Keratinocyte (primary cell): ENCODE measurements at regions not wholly inside any gene's neighbourhood (a gene's known extent, or its start where the extent isn't known, plus 50 kb on each side); places are given as distances from the start of the nearest gene placed in this dataset.
"Not testable (repeated sequence)": the region's sequence is repeated elsewhere in the genome, so short reads cannot be mapped to it uniquely, and the experiment has no call there.

Experiments
- DNase-seq: peaks from one replicate; pipeline ENCODE4 v3.0.0-alpha.2; 2011; ENCODE audit warnings: low read depth, missing footprints, low spot score
- FAIRE-seq: peaks from 2 replicates; lab custom pipeline; 2011; peaks lifted over from hg19 to GRCh38; lab: Jason Lieb, UNC
- H2AFZ ChIP-seq: 2 replicates; pipeline ENCODE4 v1.6.0; 2012; ENCODE audit warnings: low read length, control low read depth, inconsistent platforms; ENCODE audit not compliant: control insufficient read depth
- H3K27ac ChIP-seq: 2 replicates; pipeline ENCODE4 v1.5.1; 2011; ENCODE audit warnings: low read length; ENCODE audit not compliant: control insufficient read depth, insufficient read depth
- H3K27me3 ChIP-seq: 3 replicates; pipeline ENCODE4 v1.6.0; 2011; ENCODE audit warnings: low read length; ENCODE audit not compliant: control insufficient read depth, insufficient read depth; ENCODE audit errors: extremely low read depth
- H3K36me3 ChIP-seq, 2 experiments: 2 replicates in 1 of 2; 3 replicates in 1 of 2; pipeline ENCODE4 v1.5.1; 2011; ENCODE audit warnings: low read length in 2 of 2, mild to moderate bottlenecking in 1 of 2; ENCODE audit not compliant: control insufficient read depth in 2 of 2, insufficient read depth in 2 of 2; ENCODE audit errors: extremely low read depth in 1 of 2
- H3K4me1 ChIP-seq: 3 replicates; pipeline ENCODE4 v1.5.1; 2011; ENCODE audit warnings: low read length; ENCODE audit not compliant: control insufficient read depth, insufficient read depth; ENCODE audit errors: extremely low read depth
- H3K4me2 ChIP-seq: 3 replicates; pipeline ENCODE4 v1.6.0; 2011; ENCODE audit warnings: low read depth, low read length; ENCODE audit not compliant: control insufficient read depth, insufficient read depth; ENCODE audit errors: extremely low read depth
- H3K4me3 ChIP-seq, 3 experiments: fragments of 200-600 bp in 1 of 3; sonication (generic) in 1 of 3; 2 replicates in 2 of 3; 3 replicates in 1 of 3; pipeline ENCODE4 v1.5.1; 2011 to 2016; ENCODE audit warnings: low read length in 3 of 3, mild to moderate bottlenecking in 3 of 3, control low read depth in 2 of 3, inconsistent platforms in 1 of 3, low read depth in 1 of 3, mixed read lengths in 1 of 3, mixed run types in 1 of 3, moderate library complexity in 1 of 3; ENCODE audit not compliant: control insufficient read depth in 2 of 3, insufficient read depth in 2 of 3; ENCODE audit errors: extremely low read depth in 1 of 3
- H3K79me2 ChIP-seq: 2 replicates; pipeline ENCODE4 v1.6.0; 2012; ENCODE audit warnings: low read length; ENCODE audit not compliant: control insufficient read depth, insufficient read depth
- H3K9ac ChIP-seq: 3 replicates; pipeline ENCODE4 v1.6.0; 2011; ENCODE audit warnings: low read length; ENCODE audit not compliant: control insufficient read depth, insufficient read depth; ENCODE audit errors: extremely low read depth
- H3K9me1 ChIP-seq: 3 replicates; pipeline ENCODE4 v1.6.0; 2011; ENCODE audit warnings: low read length; ENCODE audit not compliant: control insufficient read depth, insufficient read depth; ENCODE audit errors: extremely low read depth
- H3K9me3 ChIP-seq: 2 replicates; pipeline ENCODE4 v1.5.1; 2012; ENCODE audit warnings: low read depth, low read length; ENCODE audit not compliant: control insufficient read depth
- H4K20me1 ChIP-seq: 3 replicates; pipeline ENCODE4 v1.6.0; 2011; ENCODE audit warnings: low read length; ENCODE audit not compliant: control insufficient read depth, insufficient read depth; ENCODE audit errors: extremely low read depth
- CTCF ChIP-seq, 3 experiments: IDR thresholded peaks in 1 of 3; conservative IDR thresholded peaks in 1 of 3; optimal IDR thresholded peaks in 1 of 3; 2 replicates in 2 of 3; 3 replicates in 1 of 3; pipeline versions ENCODE3 to v1.5.1; 2011; ENCODE audit warnings: low read length in 3 of 3, mild to moderate bottlenecking in 3 of 3, moderate library complexity in 2 of 3, control low read depth in 1 of 3, inconsistent platforms in 1 of 3; ENCODE audit not compliant: insufficient read depth in 2 of 3; ENCODE audit errors: extremely low read depth in 1 of 3
- EZH2 ChIP-seq: IDR thresholded peaks from one replicate; pipeline ENCODE4 v1.6.1; 2012; ENCODE audit warnings: inconsistent platforms, mild to moderate bottlenecking, low read length, moderate library complexity
- dilution Hi-C: fragments of 300-500 bp; cut with MboI; formaldehyde crosslinking; loops from one replicate; pipeline ENCODE4 v1.7.0; 2020; ENCODE audit warnings: low sequenced_read_pairs; ENCODE audit not compliant: extremely low pct_ligation_motif_present

- H3K27ac ChIP-seq = no peak overlapping the region
- no peaks in the 10 kb centered on the region for H3K4me1 ChIP-seq
- no peaks in the 10 kb centered on the region for H4K20me1 ChIP-seq
- no peaks in the 10 kb centered on the region for H3K9me1 ChIP-seq
- no peaks in the 10 kb centered on the region for H3K9me3 ChIP-seq
- no peaks in the 10 kb centered on the region for H3K27me3 ChIP-seq
- TF ChIP-seq EZH2 (no peak), CTCF (optimal IDR thresholded peaks at IDR 0.05 in 1 of 3, IDR thresholded peaks at IDR 0.05 in 1 of 3, conservative IDR thresholded peaks at IDR 0.05 in 1 of 3; ENCODE audit: extremely low read depth in 1 of 3, insufficient read depth in 2 of 3, low read length in 3 of 3) (no peak)
- no peak for DNase-seq
- H3K9ac ChIP-seq = no peak overlapping the region
- H3K4me3 ChIP-seq = no peak overlapping the region
- FAIRE-seq = no peak
- no peak overlapping the region for H2AFZ ChIP-seq
- no peak overlapping the region for H3K4me2 ChIP-seq
- dilution Hi-C loops = no loop called here
- no peaks in the 10 kb centered on the region for H3K36me3 ChIP-seq
- no peaks in the 10 kb centered on the region for H3K79me2 ChIP-seq
These were observed 1005.4 kb downstream of the OLFM4 start for GRCh38 chr13:54034047-54034446.

- H3K9me1 ChIP-seq, H3K9ac ChIP-seq, H3K9me3 ChIP-seq, FAIRE-seq, H4K20me1 ChIP-seq, H3K27me3 ChIP-seq, H3K4me2 ChIP-seq, dilution Hi-C loops, H3K36me3 ChIP-seq, H3K27ac ChIP-seq, H3K4me1 ChIP-seq, DNase-seq, H3K4me3 ChIP-seq, H3K79me2 ChIP-seq, H2AFZ ChIP-seq: not testable (repeated sequence)
These were observed 1028.8 kb downstream of the OLFM4 start for GRCh38 chr13:54057416-54057815.

- H3K9me1 ChIP-seq, H3K27ac ChIP-seq, H3K4me2 ChIP-seq, H3K27me3 ChIP-seq, H3K36me3 ChIP-seq, H3K4me1 ChIP-seq, H3K9me3 ChIP-seq, H3K9ac ChIP-seq, dilution Hi-C loops, H2AFZ ChIP-seq, H3K79me2 ChIP-seq, H4K20me1 ChIP-seq, FAIRE-seq, DNase-seq, H3K4me3 ChIP-seq: not testable (repeated sequence)
These were observed 1041.3 kb downstream of the OLFM4 start for GRCh38 chr13:54069958-54070357.
